Ascending aorta (tissue), 2 donors: ENCODE measurements at regions not wholly inside any gene's neighbourhood (a gene's known extent, or its start where the extent isn't known, plus 50 kb on each side); places are given as distances from the start of the nearest gene placed in this dataset.

Source experiments
- DNase-seq, 2 donors: peaks; one replicate each; pipeline ENCODE4 v3.0.0-alpha.2; 2019; ENCODE audit warnings: low spot score in 2 of 2
- H3K27ac ChIP-seq, 2 donors: fragments of 200-600 bp; sonication (generic); one replicate each; pipeline ENCODE4 v1.5.1; 2016 to 2017; ENCODE audit warnings: mild to moderate bottlenecking in 1 of 2
- H3K27me3 ChIP-seq: fragments of 200-600 bp; sonication (generic); one replicate; pipeline ENCODE4 v1.5.1; 2017
- H3K36me3 ChIP-seq, 2 donors: fragments of 200-600 bp; sonication (generic); one replicate each; pipeline ENCODE4 v1.5.1; 2016
- H3K4me1 ChIP-seq, 2 donors: fragments of 200-600 bp; sonication (generic); one replicate each; pipeline ENCODE4 v1.5.1; 2016 to 2017; ENCODE audit warnings: mild to moderate bottlenecking in 1 of 2
- H3K4me3 ChIP-seq, 2 donors: fragments of 200-600 bp; sonication (generic); one replicate each; pipeline ENCODE4 v1.5.1; 2016 to 2017; ENCODE audit warnings: mild to moderate bottlenecking in 1 of 2
- H3K9me3 ChIP-seq, 2 donors: fragments of 200-600 bp; sonication (generic); one replicate each; pipeline ENCODE4 v1.5.1; 2016
- intact Hi-C: fragments of 100-400 bp; cut with DNase I; formaldehyde crosslinking; loops from one replicate; pipeline ENCODE4 v1.15.1; 2023
- TF ChIP-seq, protein P1 (sequence below), 3 experiments: fragments of 200-600 bp in 2 of 3; fragments of 450-650 bp in 1 of 3; sonication (generic) in 2 of 3; IDR thresholded peaks; one replicate each; pipeline ENCODE4 v1.5.1; 2016 to 2019; ENCODE audit warnings: antibody characterized with exemption in 3 of 3, mild to moderate bottlenecking in 1 of 3, moderate library complexity in 1 of 3

DNA sequence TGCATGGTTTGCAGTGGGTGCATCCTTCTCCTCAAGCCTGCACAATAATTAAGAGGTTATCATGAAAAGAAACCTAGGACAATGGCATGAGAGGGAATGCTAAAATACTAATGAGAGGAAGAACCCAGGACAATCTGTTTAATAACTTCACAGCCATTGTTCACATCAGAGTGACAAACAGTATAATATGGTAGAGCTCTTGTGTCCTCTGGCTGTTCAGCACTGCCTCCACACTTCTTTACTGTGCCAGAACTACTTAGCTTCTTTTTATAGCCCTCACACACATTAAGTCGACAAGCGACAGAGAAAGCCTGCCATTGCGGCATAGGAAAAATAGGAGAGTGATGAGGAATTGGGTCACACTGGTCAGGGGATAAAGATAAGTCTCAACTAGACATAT lies 65.0 kb upstream of the MEIS2 start:
- H3K4me3 ChIP-seq = no peak overlapping the region
- TF ChIP-seq, protein P1, sequence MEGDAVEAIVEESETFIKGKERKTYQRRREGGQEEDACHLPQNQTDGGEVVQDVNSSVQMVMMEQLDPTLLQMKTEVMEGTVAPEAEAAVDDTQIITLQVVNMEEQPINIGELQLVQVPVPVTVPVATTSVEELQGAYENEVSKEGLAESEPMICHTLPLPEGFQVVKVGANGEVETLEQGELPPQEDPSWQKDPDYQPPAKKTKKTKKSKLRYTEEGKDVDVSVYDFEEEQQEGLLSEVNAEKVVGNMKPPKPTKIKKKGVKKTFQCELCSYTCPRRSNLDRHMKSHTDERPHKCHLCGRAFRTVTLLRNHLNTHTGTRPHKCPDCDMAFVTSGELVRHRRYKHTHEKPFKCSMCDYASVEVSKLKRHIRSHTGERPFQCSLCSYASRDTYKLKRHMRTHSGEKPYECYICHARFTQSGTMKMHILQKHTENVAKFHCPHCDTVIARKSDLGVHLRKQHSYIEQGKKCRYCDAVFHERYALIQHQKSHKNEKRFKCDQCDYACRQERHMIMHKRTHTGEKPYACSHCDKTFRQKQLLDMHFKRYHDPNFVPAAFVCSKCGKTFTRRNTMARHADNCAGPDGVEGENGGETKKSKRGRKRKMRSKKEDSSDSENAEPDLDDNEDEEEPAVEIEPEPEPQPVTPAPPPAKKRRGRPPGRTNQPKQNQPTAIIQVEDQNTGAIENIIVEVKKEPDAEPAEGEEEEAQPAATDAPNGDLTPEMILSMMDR (IDR thresholded peaks at IDR 0.05) = no peak
- H3K27me3 ChIP-seq = no peaks in the 10 kb centered on the region
- H3K36me3 ChIP-seq = no peaks in the 10 kb centered on the region
- no peaks in the 10 kb centered on the region for H3K9me3 ChIP-seq
- H3K27ac ChIP-seq = no peak overlapping the region
- intact Hi-C loops = no loop called here
- no peak for DNase-seq
- H3K4me1 ChIP-seq = no peaks in the 10 kb centered on the region

GRCh38 chr15:37166402-37166801 lies 66.1 kb upstream of the MEIS2 start:
- Histone ChIP-seq H3K36me3 (no peaks in the 10 kb centered on the region), H3K27ac (no peak overlapping the region), H3K4me1 (no peaks in the 10 kb centered on the region), H3K9me3 (no peaks in the 10 kb centered on the region), H3K27me3 (no peaks in the 10 kb centered on the region), H3K4me3 (no peak overlapping the region)
- TF ChIP-seq, protein P1 (IDR thresholded peaks at IDR 0.05) = no peak
- no peak for DNase-seq
- intact Hi-C loops = no loop called here

DNA sequence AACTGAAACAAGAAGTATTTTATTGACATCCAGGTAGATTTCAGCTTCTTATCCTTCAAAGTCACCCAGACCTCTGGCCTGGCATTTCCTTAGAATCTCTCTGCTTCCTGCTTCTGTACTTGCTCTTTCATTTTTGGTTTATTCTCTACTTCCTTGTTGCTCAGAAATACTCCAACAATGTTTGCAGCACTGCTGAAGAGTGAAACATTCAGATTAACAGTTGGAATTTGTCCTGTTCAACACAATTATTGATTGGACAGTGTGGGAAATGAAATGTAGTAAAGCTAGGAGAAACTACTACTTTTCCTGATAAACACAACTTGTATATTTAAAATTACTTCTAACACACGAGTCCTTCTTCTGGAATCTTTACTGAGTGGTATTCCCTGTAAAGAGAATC lies 81.0 kb upstream of the MEIS2 start:
- DNase-seq = no peak
- no peaks in the 10 kb centered on the region for H3K36me3 ChIP-seq
- no peaks in the 10 kb centered on the region for H3K27me3 ChIP-seq
- intact Hi-C loops = no loop called here
- no peak overlapping the region for H3K27ac ChIP-seq
- H3K9me3 ChIP-seq = peaks cover 0 to 5% of the 10 kb centered on the region in 2 donors
- no peak overlapping the region for H3K4me3 ChIP-seq
- H3K4me1 ChIP-seq = no peaks in the 10 kb centered on the region
- TF ChIP-seq, protein P1 (IDR thresholded peaks at IDR 0.05) = no peak

GRCh38 chr15:37199545-37199944 lies 99.2 kb upstream of the MEIS2 start:
- Histone ChIP-seq H3K4me1 (no peaks in the 10 kb centered on the region), H3K27ac (no peak overlapping the region), H3K27me3 (no peaks in the 10 kb centered on the region), H3K36me3 (no peaks in the 10 kb centered on the region), H3K4me3 (no peak overlapping the region), H3K9me3 (no peaks in the 10 kb centered on the region)
- TF ChIP-seq, protein P1 (IDR thresholded peaks at IDR 0.05) = no peak
- intact Hi-C loops = no loop called here
- no peak for DNase-seq

- no peaks in the 10 kb centered on the region for H3K36me3 ChIP-seq
- no peaks in the 10 kb centered on the region for H3K27me3 ChIP-seq
- no peak for DNase-seq
- no peaks in the 10 kb centered on the region for H3K9me3 ChIP-seq
- H3K4me1 ChIP-seq = no peaks in the 10 kb centered on the region
- intact Hi-C loops = no loop called here
- H3K27ac ChIP-seq = no peak overlapping the region
- no peak overlapping the region for H3K4me3 ChIP-seq
- TF ChIP-seq, protein P1 (IDR thresholded peaks at IDR 0.05) = no peak
Observed at GRCh38 chr15:37203050-37203449, 102.7 kb upstream of the MEIS2 start.

GRCh38 chr15:37204692-37205091 lies 104.3 kb upstream of the MEIS2 start:
- no peaks in the 10 kb centered on the region for H3K36me3 ChIP-seq
- no peak overlapping the region for H3K27ac ChIP-seq
- no peaks in the 10 kb centered on the region for H3K4me1 ChIP-seq
- no peaks in the 10 kb centered on the region for H3K9me3 ChIP-seq
- TF ChIP-seq, protein P1 (IDR thresholded peaks at IDR 0.05) = no peak
- H3K27me3 ChIP-seq = no peaks in the 10 kb centered on the region
- no peak overlapping the region for H3K4me3 ChIP-seq
- DNase-seq = no peak
- intact Hi-C loops = no loop called here
